Neural cell (in vitro differentiated cells): ENCODE measurements at regions not wholly inside any gene's neighbourhood (a gene's known extent, or its start where the extent isn't known, plus 50 kb on each side); places are given as distances from the start of the nearest gene placed in this dataset.

Experiments used
- H2AFZ ChIP-seq: fragments of 200-600, 300-800 bp; sonication (generic), shearing (Covaris generic); 2 replicates; pipeline ENCODE4 v1.6.0; 2014; ENCODE audit warnings: low read depth, mild to moderate bottlenecking, antibody characterized with exemption, low read length, moderate library complexity
- H3F3A ChIP-seq: fragments of 200-600 bp; shearing (Covaris generic); 2 replicates; pipeline ENCODE4 v1.6.1; 2016; ENCODE audit warnings: mild to moderate bottlenecking, moderate library complexity, mixed read lengths, antibody characterized with exemption, low read length; ENCODE audit not compliant: insufficient read depth, poor library complexity, severe bottlenecking
- H3K27ac ChIP-seq: fragments of 200-600, 300-800 bp; sonication (generic), shearing (Covaris generic); 2 replicates; pipeline ENCODE4 v1.5.1; 2014; ENCODE audit warnings: mild to moderate bottlenecking, low read length, moderate library complexity
- H3K27me3 ChIP-seq: fragments of 300-800, 200-600 bp; sonication (generic), shearing (Covaris generic); 2 replicates; pipeline ENCODE4 v1.6.0; 2014; ENCODE audit warnings: mild to moderate bottlenecking, low read depth, low read length, moderate library complexity; ENCODE audit not compliant: insufficient read depth
- H3K36me3 ChIP-seq: fragments of 300-800, 200-600 bp; sonication (generic), shearing (Covaris generic); 2 replicates; pipeline ENCODE4 v1.5.1; 2014; ENCODE audit warnings: mild to moderate bottlenecking, antibody characterized with exemption, low read length, moderate library complexity; ENCODE audit not compliant: insufficient read depth
- H3K4me2 ChIP-seq: fragments of 300-800, 200-600 bp; sonication (generic), shearing (Covaris generic); 2 replicates; pipeline ENCODE4 v1.6.0; 2014; ENCODE audit warnings: mild to moderate bottlenecking, low read length
- H3K4me3 ChIP-seq: fragments of 300-800, 200-600 bp; sonication (generic), shearing (Covaris generic); 2 replicates; pipeline ENCODE4 v1.5.1; 2014; ENCODE audit warnings: mild to moderate bottlenecking, low read length, moderate library complexity
- H3K79me2 ChIP-seq: fragments of 200-600 bp; shearing (Covaris generic); replicated peaks from 2 replicates; pipeline ENCODE4 v1.6.0; 2014; ENCODE audit warnings: mild to moderate bottlenecking, low read length, moderate library complexity; ENCODE audit not compliant: insufficient read depth
- H3K9ac ChIP-seq: fragments of 300-800, 200-600 bp; sonication (generic), shearing (Covaris generic); 2 replicates; pipeline ENCODE4 v1.6.1; 2016; ENCODE audit warnings: mild to moderate bottlenecking, low read length, mixed read lengths
- H3K9me2 ChIP-seq: fragments of 200-600 bp; shearing (Covaris generic); 2 replicates; pipeline ENCODE4 v1.6.1; 2016; ENCODE audit warnings: mild to moderate bottlenecking, low read length, mixed read lengths; ENCODE audit not compliant: insufficient read depth
- H3K9me3 ChIP-seq: fragments of 200-600, 300-800 bp; sonication (generic), shearing (Covaris generic); 2 replicates; pipeline ENCODE4 v1.6.1; 2016; ENCODE audit warnings: mild to moderate bottlenecking, mixed run types, low read length, moderate library complexity, mixed read lengths
- H4K20me1 ChIP-seq: fragments of 200-600 bp; shearing (Covaris generic); 2 replicates; pipeline ENCODE4 v1.6.1; 2016; ENCODE audit warnings: mild to moderate bottlenecking, mixed run types; ENCODE audit not compliant: insufficient read depth
- EP300 ChIP-seq: fragments of 450-650 bp; conservative IDR thresholded peaks from 2 replicates; pipeline ENCODE4 v1.6.1; 2014; ENCODE audit warnings: antibody characterized with exemption, mild to moderate bottlenecking, moderate library complexity; ENCODE audit not compliant: poor library complexity, severe bottlenecking
- EZH2 ChIP-seq: fragments of 200-600, 300-800 bp; shearing (Covaris generic), sonication (generic); IDR thresholded peaks from 2 replicates; pipeline ENCODE4 v1.6.1; 2014; ENCODE audit warnings: antibody characterized with exemption, low read length, borderline replicate concordance, mild to moderate bottlenecking; ENCODE audit not compliant: insufficient read depth, poor library complexity, severe bottlenecking
- MXI1 ChIP-seq: fragments of 450-650 bp; conservative IDR thresholded peaks from 2 replicates; pipeline ENCODE4 v1.6.1; 2014; ENCODE audit warnings: antibody characterized with exemption, mild to moderate bottlenecking; ENCODE audit not compliant: poor library complexity, severe bottlenecking
- POLR2AphosphoS5 ChIP-seq: IDR thresholded peaks from 2 replicates; pipeline ENCODE4 v1.6.1; 2012
- RAD21 ChIP-seq: fragments of 450-650 bp; conservative IDR thresholded peaks from 2 replicates; pipeline ENCODE4 v1.6.1; 2014; ENCODE audit warnings: antibody characterized with exemption, mild to moderate bottlenecking, moderate library complexity
- SMC3 ChIP-seq: fragments of 450-650 bp; conservative IDR thresholded peaks from 2 replicates; pipeline ENCODE4 v1.6.1; 2014; ENCODE audit warnings: antibody characterized with exemption, mild to moderate bottlenecking, moderate library complexity; ENCODE audit not compliant: poor library complexity
- TAF1 ChIP-seq: IDR thresholded peaks from 2 replicates; pipeline ENCODE4 v1.6.1; 2012; ENCODE audit warnings: low read depth
- TF ChIP-seq, protein P1 (sequence below): fragments of 450-650 bp; IDR thresholded peaks from 2 replicates; pipeline ENCODE4 v1.5.1; 2014; ENCODE audit warnings: antibody characterized with exemption, mild to moderate bottlenecking, moderate library complexity; ENCODE audit not compliant: poor library complexity, severe bottlenecking
- TF ChIP-seq, protein P2 (sequence below): IDR thresholded peaks from 2 replicates; pipeline ENCODE4 v1.6.1; 2012; ENCODE audit warnings: borderline replicate concordance

DNA sequence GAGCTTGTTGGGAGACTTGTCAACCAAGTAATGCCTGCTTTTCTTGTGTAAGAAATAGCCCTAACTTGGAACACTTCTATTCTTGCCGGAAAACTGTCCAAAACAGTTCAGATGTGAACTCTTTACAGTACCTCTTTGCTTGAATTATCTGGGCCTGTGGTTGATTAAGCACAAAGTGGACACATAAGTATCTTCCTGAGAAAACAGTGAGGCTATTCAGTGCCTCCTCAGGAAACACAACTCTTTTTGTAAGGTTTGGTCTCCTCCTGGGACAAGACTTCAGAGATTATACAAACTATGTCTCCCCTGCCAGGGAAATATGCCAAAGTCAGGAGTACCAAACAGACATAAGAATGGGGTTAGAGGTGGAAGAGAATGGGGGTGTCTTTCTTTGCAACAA, 127.7 kb downstream of the LACC1 start:
- H3K9ac ChIP-seq, result no peak overlapping the region
- no peaks in the 10 kb centered on the region for H3K36me3 ChIP-seq
- no peak overlapping the region for H3K4me3 ChIP-seq
- H3K4me2 ChIP-seq, result no peak overlapping the region
- no peak overlapping the region for H2AFZ ChIP-seq
- TF ChIP-seq EZH2 (no peak), RAD21 (no peak), EP300 (no peak), TAF1 (no peak), POLR2AphosphoS5 (no peak), SMC3 (no peak), MXI1 (no peak)
- TF ChIP-seq, protein P1, sequence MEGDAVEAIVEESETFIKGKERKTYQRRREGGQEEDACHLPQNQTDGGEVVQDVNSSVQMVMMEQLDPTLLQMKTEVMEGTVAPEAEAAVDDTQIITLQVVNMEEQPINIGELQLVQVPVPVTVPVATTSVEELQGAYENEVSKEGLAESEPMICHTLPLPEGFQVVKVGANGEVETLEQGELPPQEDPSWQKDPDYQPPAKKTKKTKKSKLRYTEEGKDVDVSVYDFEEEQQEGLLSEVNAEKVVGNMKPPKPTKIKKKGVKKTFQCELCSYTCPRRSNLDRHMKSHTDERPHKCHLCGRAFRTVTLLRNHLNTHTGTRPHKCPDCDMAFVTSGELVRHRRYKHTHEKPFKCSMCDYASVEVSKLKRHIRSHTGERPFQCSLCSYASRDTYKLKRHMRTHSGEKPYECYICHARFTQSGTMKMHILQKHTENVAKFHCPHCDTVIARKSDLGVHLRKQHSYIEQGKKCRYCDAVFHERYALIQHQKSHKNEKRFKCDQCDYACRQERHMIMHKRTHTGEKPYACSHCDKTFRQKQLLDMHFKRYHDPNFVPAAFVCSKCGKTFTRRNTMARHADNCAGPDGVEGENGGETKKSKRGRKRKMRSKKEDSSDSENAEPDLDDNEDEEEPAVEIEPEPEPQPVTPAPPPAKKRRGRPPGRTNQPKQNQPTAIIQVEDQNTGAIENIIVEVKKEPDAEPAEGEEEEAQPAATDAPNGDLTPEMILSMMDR, result no peak
- TF ChIP-seq, protein P2, sequence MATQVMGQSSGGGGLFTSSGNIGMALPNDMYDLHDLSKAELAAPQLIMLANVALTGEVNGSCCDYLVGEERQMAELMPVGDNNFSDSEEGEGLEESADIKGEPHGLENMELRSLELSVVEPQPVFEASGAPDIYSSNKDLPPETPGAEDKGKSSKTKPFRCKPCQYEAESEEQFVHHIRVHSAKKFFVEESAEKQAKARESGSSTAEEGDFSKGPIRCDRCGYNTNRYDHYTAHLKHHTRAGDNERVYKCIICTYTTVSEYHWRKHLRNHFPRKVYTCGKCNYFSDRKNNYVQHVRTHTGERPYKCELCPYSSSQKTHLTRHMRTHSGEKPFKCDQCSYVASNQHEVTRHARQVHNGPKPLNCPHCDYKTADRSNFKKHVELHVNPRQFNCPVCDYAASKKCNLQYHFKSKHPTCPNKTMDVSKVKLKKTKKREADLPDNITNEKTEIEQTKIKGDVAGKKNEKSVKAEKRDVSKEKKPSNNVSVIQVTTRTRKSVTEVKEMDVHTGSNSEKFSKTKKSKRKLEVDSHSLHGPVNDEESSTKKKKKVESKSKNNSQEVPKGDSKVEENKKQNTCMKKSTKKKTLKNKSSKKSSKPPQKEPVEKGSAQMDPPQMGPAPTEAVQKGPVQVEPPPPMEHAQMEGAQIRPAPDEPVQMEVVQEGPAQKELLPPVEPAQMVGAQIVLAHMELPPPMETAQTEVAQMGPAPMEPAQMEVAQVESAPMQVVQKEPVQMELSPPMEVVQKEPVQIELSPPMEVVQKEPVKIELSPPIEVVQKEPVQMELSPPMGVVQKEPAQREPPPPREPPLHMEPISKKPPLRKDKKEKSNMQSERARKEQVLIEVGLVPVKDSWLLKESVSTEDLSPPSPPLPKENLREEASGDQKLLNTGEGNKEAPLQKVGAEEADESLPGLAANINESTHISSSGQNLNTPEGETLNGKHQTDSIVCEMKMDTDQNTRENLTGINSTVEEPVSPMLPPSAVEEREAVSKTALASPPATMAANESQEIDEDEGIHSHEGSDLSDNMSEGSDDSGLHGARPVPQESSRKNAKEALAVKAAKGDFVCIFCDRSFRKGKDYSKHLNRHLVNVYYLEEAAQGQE, result no peak
- no peaks in the 10 kb centered on the region for H3K27me3 ChIP-seq
- H3K27ac ChIP-seq, result no peak overlapping the region
- H3K79me2 ChIP-seq, result no peaks in the 10 kb centered on the region
- H4K20me1 ChIP-seq, result no peaks in the 10 kb centered on the region
- H3F3A ChIP-seq, result no peaks in the 10 kb centered on the region
- H3K9me2 ChIP-seq, result no peaks in the 10 kb centered on the region
- no peaks in the 10 kb centered on the region for H3K9me3 ChIP-seq

- no peak overlapping the region for H2AFZ ChIP-seq
- no peaks in the 10 kb centered on the region for H3K79me2 ChIP-seq
- no peaks in the 10 kb centered on the region for H3K27me3 ChIP-seq
- TF ChIP-seq SMC3 (no peak), EP300 (no peak), RAD21 (no peak), POLR2AphosphoS5 (no peak), EZH2 (no peak), MXI1 (no peak), TAF1 (no peak)
- TF ChIP-seq, protein P2, result no peak
- TF ChIP-seq, protein P1, result no peak
- no peaks in the 10 kb centered on the region for H3K9me3 ChIP-seq
- no peaks in the 10 kb centered on the region for H3K9me2 ChIP-seq
- H3K4me3 ChIP-seq, result no peak overlapping the region
- H3F3A ChIP-seq, result no peaks in the 10 kb centered on the region
- no peak overlapping the region for H3K27ac ChIP-seq
- H3K36me3 ChIP-seq, result no peaks in the 10 kb centered on the region
- H3K9ac ChIP-seq, result no peak overlapping the region
- H4K20me1 ChIP-seq, result no peaks in the 10 kb centered on the region
- H3K4me2 ChIP-seq, result no peak overlapping the region
These were observed 131.3 kb downstream of the LACC1 start for GRCh38 chr13:44011036-44011435.
